A172 (cell line): ENCODE measurements at regions not wholly inside any gene's neighbourhood (a gene's known extent, or its start where the extent isn't known, plus 50 kb on each side); places are given as distances from the start of the nearest gene placed in this dataset.
"Not testable (repeated sequence)": the region's sequence is repeated elsewhere in the genome, so short reads cannot be mapped to it uniquely, and the experiment has no call there.

ENCODE experiments used
- DNase-seq: peaks from one replicate; pipeline ENCODE4 v3.0.0-alpha.2; 2015; ENCODE audit warnings: low spot score

GRCh38 chr17:445839-446238 lies 93.2 kb upstream of the RPH3AL start, which contains the start of gene RFLNB:
Gene RFLNB, minus strand, starts transcription at chr17:445939.
- not testable (repeated sequence) for DNase-seq

GRCh38 chr17:444879-445454 lies 92.4 kb upstream of the RPH3AL start:
- DNase-seq: no peak

- DNase-seq: no peak
Observed at GRCh38 chr17:443109-443508, 90.5 kb upstream of the RPH3AL start.

- DNase-seq: no peak
Observed at GRCh38 chr17:441155-441950, 88.7 kb upstream of the RPH3AL start.

GRCh38 chr17:438191-438590 lies 85.6 kb upstream of the RPH3AL start:
- no peak for DNase-seq

- DNase-seq: no peak
Observed at GRCh38 chr17:437545-437944, 84.9 kb upstream of the RPH3AL start.

GRCh38 chr17:436571-436970 lies 84.0 kb upstream of the RPH3AL start:
- no peak for DNase-seq

GRCh38 chr17:432471-432870 lies 79.9 kb upstream of the RPH3AL start:
- DNase-seq: not testable (repeated sequence)

GRCh38 chr17:431494-431893 lies 78.9 kb upstream of the RPH3AL start:
- DNase-seq: no peak

- DNase-seq: no peak
Observed at GRCh38 chr17:429589-429988, 77.0 kb upstream of the RPH3AL start.

- no peak for DNase-seq
Observed at GRCh38 chr17:428414-428813, 75.8 kb upstream of the RPH3AL start.

GRCh38 chr17:427891-428290 lies 75.3 kb upstream of the RPH3AL start:
- DNase-seq: no peak

- no peak for DNase-seq
Observed at GRCh38 chr17:427327-427726, 74.7 kb upstream of the RPH3AL start.

- no peak for DNase-seq
Observed at GRCh38 chr17:422196-422930, 69.8 kb upstream of the RPH3AL start.

GRCh38 chr17:420479-421175 lies 68.0 kb upstream of the RPH3AL start:
- DNase-seq: no peak

- DNase-seq: no peak
Observed at GRCh38 chr17:419073-419735, 66.6 kb upstream of the RPH3AL start.

GRCh38 chr17:418421-418751 lies 65.8 kb upstream of the RPH3AL start:
- DNase-seq: no peak

- DNase-seq: no peak
Observed at GRCh38 chr17:417691-418420, 65.2 kb upstream of the RPH3AL start.

- DNase-seq: no peak
Observed at GRCh38 chr17:416293-417206, 63.9 kb upstream of the RPH3AL start.
